HG03439 (cell line): ENCODE measurements at regions not wholly inside any gene's neighbourhood (a gene's known extent, or its start where the extent isn't known, plus 50 kb on each side); places are given as distances from the start of the nearest gene placed in this dataset.

Experiments
- ATAC-seq: cut with Tn5 transposase; IDR thresholded peaks from one replicate; pipeline ENCODE4 v1.9.1; 2021; ENCODE audit warnings: mild to moderate bottlenecking, moderate library complexity; ENCODE audit not compliant: unreplicated experiment

DNA sequence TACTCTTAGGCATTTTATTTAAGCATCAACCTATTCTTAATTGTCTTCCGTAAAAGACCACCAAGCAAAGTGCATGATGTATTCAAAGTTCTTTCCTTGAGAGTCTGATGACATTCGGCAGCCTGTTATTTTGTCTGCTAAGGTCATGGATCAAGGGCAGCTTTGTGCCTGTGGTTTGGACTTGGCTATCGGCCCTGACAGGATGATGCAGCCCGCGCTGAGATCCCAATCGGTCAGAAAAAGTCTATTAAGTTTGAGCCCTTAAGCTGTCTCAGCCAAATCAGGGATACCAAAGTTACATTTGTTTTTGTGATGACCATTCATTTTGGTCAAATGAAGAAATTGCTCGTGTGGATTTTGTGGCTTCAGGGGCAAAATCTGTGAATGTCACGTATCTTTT lies 718.9 kb upstream of the FANCL start:
- ATAC-seq = no peak

- ATAC-seq = no peak
Observed at GRCh38 chr2:58957188-58957840, 716.2 kb upstream of the FANCL start.

DNA sequence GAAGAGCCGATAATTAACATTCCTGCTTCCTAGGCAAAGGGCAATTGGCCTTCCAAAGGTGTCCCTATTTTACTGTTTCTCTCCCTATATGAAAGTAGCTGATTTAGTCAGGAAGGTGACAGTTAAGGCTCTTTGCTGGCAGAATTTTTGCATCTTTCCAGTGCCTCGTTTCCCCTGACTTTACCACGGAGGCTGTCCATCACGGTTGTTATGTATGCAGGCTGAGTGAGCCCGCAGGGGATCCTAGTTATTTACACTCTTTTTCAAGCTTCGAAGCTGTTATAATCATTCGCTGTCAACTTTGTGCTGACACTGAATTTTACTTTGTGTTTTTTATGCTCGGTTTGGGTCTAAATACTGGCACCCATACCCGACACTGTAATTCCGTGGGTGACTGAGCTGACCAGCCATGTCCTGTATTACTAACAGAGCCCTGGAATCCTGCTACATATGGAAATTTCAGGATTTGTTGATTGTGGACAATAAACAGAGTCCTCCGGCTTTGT lies 713.8 kb upstream of the FANCL start:
- no peak for ATAC-seq

DNA sequence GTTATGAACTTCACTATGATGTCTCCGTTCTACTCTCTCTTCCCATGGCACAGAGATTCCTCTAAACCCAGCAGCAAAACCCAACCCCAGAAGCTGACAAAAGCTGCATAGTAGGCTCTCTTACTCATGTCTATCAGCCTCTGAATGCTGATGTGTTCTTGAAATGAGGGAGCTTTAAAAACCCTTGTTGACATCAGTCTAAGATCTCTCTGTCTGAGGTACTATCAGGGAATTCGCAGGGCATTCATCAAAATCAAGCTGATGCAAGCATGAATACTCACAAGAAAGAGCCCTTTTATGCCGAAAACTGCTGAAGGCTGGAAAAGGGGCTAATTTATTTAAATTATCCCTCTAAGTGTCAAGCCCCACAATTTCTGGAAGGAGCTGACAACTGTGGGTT lies 710.6 kb upstream of the FANCL start:
- ATAC-seq = no peak

GRCh38 chr2:58950795-58951462 lies 709.8 kb upstream of the FANCL start:
- no peak for ATAC-seq

DNA sequence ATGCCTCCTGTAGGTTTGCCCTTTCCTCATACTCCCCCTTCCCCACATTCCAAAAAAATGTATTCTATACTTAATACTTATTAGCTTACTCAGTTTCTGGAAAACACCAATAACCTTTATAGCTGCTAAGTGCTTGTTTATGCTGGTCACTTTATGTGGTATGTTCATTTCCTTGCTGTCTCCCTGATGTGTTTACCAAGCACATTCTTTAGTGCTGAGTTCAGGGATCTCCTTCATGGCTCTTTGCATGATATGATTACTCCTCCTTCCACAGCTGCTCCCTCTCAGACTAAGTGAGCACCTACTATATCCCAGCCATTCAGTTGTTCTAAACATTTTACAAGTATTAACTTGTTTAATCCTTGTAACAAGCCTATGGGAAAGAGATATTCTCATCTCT lies 698.3 kb upstream of the FANCL start:
- ATAC-seq = no peak

GRCh38 chr2:58938988-58939387 lies 697.9 kb upstream of the FANCL start:
- no peak for ATAC-seq

DNA sequence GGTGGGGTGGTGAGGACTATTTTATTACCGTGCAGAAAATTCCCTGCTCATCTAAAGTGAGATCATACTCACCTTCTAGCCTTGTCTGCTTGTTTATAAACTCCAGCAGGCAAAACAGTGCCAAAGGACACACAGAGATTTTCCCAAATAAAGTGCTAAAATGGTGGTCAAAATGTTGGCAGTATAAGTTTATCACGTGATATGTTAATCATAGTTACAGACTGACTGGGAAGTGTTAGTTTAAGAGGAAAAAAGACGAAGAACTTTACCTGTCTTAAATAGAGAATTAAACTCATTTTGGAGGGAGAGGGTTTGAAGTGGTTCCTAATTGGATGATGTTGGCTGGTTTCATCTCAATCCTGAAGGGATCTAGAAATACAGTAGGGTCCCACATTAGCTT lies 691.7 kb upstream of the FANCL start:
- ATAC-seq = no peak

DNA sequence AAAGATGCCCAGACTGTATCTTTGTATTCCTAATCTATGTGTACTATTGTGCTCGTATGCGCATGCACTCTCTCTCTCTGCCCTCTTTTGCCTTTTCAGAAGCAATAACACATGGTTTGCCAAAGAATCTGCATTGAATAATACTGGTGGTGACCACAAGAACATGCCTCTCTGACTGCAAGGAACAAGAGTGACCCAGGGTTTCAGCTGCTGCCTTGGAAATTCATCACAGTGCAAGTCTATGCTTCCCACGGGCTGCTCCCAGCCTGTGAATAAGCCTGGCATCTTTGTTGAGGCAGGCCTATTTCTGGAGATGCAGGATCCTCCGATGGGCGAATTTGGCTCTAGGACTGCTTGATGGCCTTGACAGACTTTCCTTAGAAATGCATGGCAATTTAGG lies 689.4 kb upstream of the FANCL start:
- ATAC-seq = no peak

DNA sequence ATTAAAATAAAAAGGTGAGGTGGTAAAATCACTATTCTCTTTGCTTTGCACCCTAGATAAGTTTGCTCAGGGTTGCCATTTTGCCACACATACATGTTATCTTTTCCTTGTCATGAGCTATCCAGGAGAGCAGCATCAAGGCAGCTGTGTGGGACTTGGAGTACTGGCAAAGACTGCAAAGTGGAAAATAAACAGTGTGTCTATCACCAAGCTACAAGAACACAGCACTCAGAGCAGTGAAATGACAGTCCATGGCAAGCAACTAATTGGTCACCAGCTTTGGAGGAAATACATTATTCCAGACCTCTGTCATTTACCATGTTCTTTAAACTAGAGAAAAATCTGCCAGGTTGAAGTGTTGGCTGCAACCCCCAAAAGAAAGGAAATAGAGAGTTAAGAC lies 687.8 kb upstream of the FANCL start:
- ATAC-seq = no peak

- ATAC-seq = no peak
Observed at GRCh38 chr2:58928391-58928790, 687.3 kb upstream of the FANCL start.

DNA sequence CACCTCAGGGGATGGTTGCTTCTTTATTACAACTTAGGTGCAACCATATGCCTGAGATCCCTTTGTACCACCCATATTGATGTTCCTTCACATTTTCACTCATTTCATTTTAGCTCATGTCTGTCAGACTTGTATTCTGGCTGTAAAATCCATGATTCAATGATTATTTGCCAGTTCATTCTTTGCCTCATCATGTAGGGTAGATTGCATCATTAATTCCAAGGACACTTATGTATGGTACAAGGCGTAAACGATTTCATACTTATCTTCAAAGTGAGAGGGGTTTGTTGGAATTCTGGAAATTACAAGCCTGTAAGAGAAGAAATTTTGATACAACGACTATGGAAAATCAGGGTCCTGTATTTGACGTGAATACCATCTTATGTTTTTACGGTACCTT lies 685.0 kb upstream of the FANCL start:
- no peak for ATAC-seq

GRCh38 chr2:58925676-58926081 lies 684.6 kb upstream of the FANCL start:
- ATAC-seq = no peak

- no peak for ATAC-seq
Observed at GRCh38 chr2:58923869-58924268, 682.7 kb upstream of the FANCL start.

DNA sequence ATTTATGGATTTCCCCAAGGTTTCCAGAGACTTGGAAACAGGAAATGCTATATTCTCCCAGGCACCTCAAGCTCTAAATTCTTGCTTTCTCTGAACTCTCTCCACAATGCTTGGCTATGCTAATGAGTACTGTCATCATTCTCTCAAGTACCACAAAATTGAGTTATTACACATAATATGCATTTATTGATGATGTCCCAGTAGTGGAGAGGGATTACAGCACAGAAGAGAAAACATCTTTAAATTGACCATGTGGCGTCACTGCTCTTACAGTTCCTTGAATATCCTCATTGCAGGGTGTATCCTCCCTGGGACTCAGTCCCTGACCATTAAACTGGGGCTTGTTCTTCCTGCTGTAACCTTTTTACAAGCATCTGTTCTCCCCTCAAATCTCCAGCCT lies 681.1 kb upstream of the FANCL start:
- ATAC-seq = no peak

- ATAC-seq = no peak
Observed at GRCh38 chr2:58921676-58922075, 680.6 kb upstream of the FANCL start.

DNA sequence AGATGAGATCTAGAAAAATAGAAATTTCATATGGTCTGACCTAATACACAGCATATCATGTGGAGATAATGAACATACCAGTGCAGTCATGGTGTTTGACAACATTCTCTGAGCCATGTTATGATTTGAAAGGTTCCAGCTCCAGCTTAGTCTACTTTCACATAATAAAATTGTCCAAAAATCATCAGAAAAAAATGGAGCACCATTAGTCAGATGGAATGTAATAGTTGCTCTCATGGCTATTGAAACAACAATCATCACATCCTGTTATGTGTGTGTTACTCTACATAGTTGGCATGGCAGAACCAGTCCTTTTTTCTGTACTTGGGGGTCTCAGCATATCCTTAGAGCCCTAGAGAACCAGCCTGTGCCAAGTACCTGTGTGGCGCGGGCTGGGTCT lies 678.9 kb upstream of the FANCL start:
- no peak for ATAC-seq

GRCh38 chr2:58919316-58919715 lies 678.2 kb upstream of the FANCL start:
- no peak for ATAC-seq

- no peak for ATAC-seq
Observed at GRCh38 chr2:58918141-58918540, 677.0 kb upstream of the FANCL start.

DNA sequence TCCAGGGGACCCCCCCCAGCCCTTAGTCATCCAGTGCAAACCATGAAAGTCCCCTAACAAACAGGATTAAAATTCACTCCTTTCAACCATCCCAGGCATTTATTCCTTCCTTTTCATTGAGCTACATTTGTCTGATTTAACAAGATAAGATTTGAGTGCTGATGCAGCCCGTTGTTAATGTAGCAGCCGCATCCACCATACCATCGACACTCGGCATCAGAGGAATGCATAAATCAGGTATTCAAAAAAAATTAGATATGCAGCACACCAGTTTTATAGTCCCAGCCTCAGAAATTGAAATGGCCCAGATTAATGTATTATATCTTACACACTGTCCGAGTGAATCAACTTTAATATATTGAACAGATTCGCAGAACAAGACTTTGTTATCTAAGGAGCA lies 676.5 kb upstream of the FANCL start:
- ATAC-seq = no peak

DNA sequence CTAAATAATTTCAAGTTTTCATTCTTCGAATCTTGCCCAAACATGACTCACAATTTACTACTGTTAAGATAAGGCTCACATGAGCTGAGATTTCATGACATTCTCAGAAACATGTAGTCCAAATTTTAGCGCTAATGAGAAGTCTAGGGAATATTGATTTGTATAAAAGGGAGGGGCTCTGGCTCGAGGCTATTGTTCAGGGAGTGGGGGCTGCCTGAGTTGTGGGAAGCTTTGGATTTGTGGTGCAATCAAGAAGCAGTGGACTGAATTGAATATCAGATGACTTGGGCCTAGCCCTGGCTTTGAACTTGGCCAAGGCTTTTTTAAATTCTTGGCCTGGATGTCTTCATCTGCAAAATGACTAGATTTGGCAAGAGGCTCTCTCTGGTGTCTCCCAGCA lies 674.9 kb upstream of the FANCL start:
- ATAC-seq = no peak

DNA sequence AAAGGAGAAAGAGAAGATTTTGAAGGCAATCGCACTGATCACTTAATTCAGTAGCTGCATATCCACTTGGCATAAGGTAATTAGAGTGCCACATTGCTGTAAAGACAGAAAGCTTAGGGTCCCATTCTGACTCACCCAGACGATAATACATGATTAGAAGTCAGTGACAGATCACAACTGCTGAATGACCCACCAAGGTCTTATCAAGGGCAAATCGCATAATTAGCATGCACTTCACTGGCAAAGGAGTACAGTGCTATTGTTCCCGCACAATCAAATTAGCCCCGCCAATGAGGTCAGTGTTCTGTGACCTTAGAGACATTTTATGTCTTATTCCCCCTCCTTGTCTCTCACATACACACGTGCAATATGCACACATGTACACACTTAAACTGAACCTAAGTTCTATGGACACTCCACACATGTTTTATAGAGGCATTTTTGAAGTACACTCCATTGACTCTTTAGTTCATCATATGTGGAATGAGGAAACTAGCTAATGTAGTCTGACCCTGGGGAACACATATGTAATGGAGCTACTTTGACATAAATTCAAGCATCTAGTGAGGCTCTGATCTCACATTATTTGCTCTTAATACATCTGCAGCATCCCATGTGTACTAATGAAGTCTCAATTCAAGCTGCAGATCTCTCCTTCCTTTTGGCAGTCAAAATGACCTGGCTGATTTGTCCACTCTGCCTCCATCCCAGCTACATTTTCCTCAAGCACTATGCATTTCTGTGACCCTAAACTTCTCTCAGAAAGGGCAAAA lies 673.8 kb upstream of the FANCL start:
- no peak for ATAC-seq
